ENCODE measurements at regions not wholly inside any gene's neighbourhood (a gene's known extent, or its start where the extent isn't known, plus 50 kb on each side); places are given as distances from the start of the nearest gene placed in this dataset.

- H2AFZ ChIP-seq (ENCODE audit: low read depth): no peak overlapping the region
- no peaks in the 10 kb centered on the region for H3K27me3 ChIP-seq (ENCODE audit: insufficient read depth)
- no peaks in the 10 kb centered on the region for H3K36me3 ChIP-seq (replicated peaks in 1 of 2; ENCODE audit: control insufficient read depth in 1 of 2, insufficient read depth in 2 of 2, low read length in 1 of 2)
- CTCF ChIA-PET: no interaction called here
- 15% methylated on average over 2 of the region's 2 CpGs for WGBS (ENCODE audit: low lambda C conversion rate)
- no peaks in the 10 kb centered on the region for H4K20me1 ChIP-seq (ENCODE audit: insufficient read depth)
- H3F3A ChIP-seq (replicated peaks; ENCODE audit: insufficient read depth): no peaks in the 10 kb centered on the region
- no peak overlapping the region for H3K4me3 ChIP-seq (ENCODE audit: low read depth in 2 of 2, low read length in 1 of 2)
- POLR2A ChIA-PET: no interaction called here
- H3K9me2 ChIP-seq: peaks cover 13% of the 10 kb centered on the region
- no peaks in the 10 kb centered on the region for H3K9me3 ChIP-seq
- no peak for DNase-seq
- TF ChIP-seq SIN3A (IDR thresholded peaks at IDR 0.05; ENCODE audit: borderline replicate concordance, low read depth, low read length) (no peak), REST (IDR thresholded peaks at IDR 0.05; ENCODE audit: low read depth, low read length) (no peak), RAD21 (IDR thresholded peaks at IDR 0.05; ENCODE audit: low read length) (no peak), ELF1 (IDR thresholded peaks at IDR 0.05) (no peak), CTCF (IDR thresholded peaks at IDR 0.05) (no peak), MEF2A (IDR thresholded peaks at IDR 0.05; ENCODE audit: borderline replicate concordance, low read depth) (no peak), MAX (IDR thresholded peaks at IDR 0.05; ENCODE audit: low read depth) (no peak), YY1 (IDR thresholded peaks at IDR 0.05; ENCODE audit: low read depth) (no peak), USF2 (IDR thresholded peaks at IDR 0.05; ENCODE audit: borderline replicate concordance, low read depth, low read length) (no peak), TAF1 (IDR thresholded peaks at IDR 0.05; ENCODE audit: borderline replicate concordance, low read depth, low read length) (no peak), TCF12 (IDR thresholded peaks at IDR 0.05) (no peak)
- H3K4me1 ChIP-seq (ENCODE audit: control insufficient read depth in 1 of 2, insufficient read depth in 2 of 2, low read depth in 1 of 2, low read length in 1 of 2): no peaks in the 10 kb centered on the region
- no peak overlapping the region for H3K27ac ChIP-seq (ENCODE audit: low read depth in 2 of 2, low read length in 1 of 2)
- no peak overlapping the region for H3K4me2 ChIP-seq
- no peak overlapping the region for H3K9ac ChIP-seq
- H3K79me2 ChIP-seq (ENCODE audit: insufficient read depth): no peaks in the 10 kb centered on the region
Observed at GRCh38 chr2:57674025-57674424, 372.6 kb upstream of the VRK2 start.

- CTCF ChIA-PET: no interaction called here
- H3K27me3 ChIP-seq (ENCODE audit: insufficient read depth): no peaks in the 10 kb centered on the region
- 26% methylated on average over 2 of the region's 2 CpGs for WGBS (ENCODE audit: low lambda C conversion rate)
Observed at GRCh38 chr2:57674743-57675142, 371.9 kb upstream of the VRK2 start.

More at GRCh38 chr2:57674743-57675142, 371.9 kb upstream of the VRK2 start:
- H3K9ac ChIP-seq: no peak overlapping the region
- no peak overlapping the region for H3K4me2 ChIP-seq
- H3K36me3 ChIP-seq (replicated peaks in 1 of 2; ENCODE audit: control insufficient read depth in 1 of 2, insufficient read depth in 2 of 2, low read length in 1 of 2): no peaks in the 10 kb centered on the region
- no peaks in the 10 kb centered on the region for H4K20me1 ChIP-seq (ENCODE audit: insufficient read depth)
- H3K4me1 ChIP-seq (ENCODE audit: control insufficient read depth in 1 of 2, insufficient read depth in 2 of 2, low read depth in 1 of 2, low read length in 1 of 2): no peaks in the 10 kb centered on the region
- POLR2A ChIA-PET: no interaction called here
- H2AFZ ChIP-seq (ENCODE audit: low read depth): no peak overlapping the region
- H3K79me2 ChIP-seq (ENCODE audit: insufficient read depth): no peaks in the 10 kb centered on the region
- H3K9me3 ChIP-seq: no peaks in the 10 kb centered on the region
- peaks cover 13% of the 10 kb centered on the region for H3K9me2 ChIP-seq
- no peak for DNase-seq
- H3K27ac ChIP-seq (ENCODE audit: low read depth in 2 of 2, low read length in 1 of 2): no peak overlapping the region
- no peaks in the 10 kb centered on the region for H3F3A ChIP-seq (replicated peaks; ENCODE audit: insufficient read depth)
- no peak overlapping the region for H3K4me3 ChIP-seq (ENCODE audit: low read depth in 2 of 2, low read length in 1 of 2)
- no peak for TF ChIP-seq POLR2AphosphoS5 (IDR thresholded peaks at IDR 0.05; ENCODE audit: low read depth, low read length)
- TF ChIP-seq SIN3A (IDR thresholded peaks at IDR 0.05; ENCODE audit: borderline replicate concordance, low read depth, low read length): no peak
- no peak for TF ChIP-seq SMC3 (IDR thresholded peaks at IDR 0.05; ENCODE audit: low read depth, low read length)
- TF ChIP-seq ZBTB33 (IDR thresholded peaks at IDR 0.05; ENCODE audit: borderline replicate concordance, low read depth): no peak
- TF ChIP-seq IRF3 (IDR thresholded peaks at IDR 0.05; ENCODE audit: low read depth, low read length): no peak
- no peak for TF ChIP-seq YY1 (IDR thresholded peaks at IDR 0.05; ENCODE audit: low read depth)
- no peak for TF ChIP-seq RCOR1 (IDR thresholded peaks at IDR 0.05; ENCODE audit: low read length)
- no peak for TF ChIP-seq NFIC (IDR thresholded peaks at IDR 0.05; ENCODE audit: borderline replicate concordance)
- no peak for TF ChIP-seq EP300 (IDR thresholded peaks at IDR 0.05; ENCODE audit: borderline replicate concordance in 1 of 2, low read depth in 1 of 2, low read length in 1 of 2)
